Endodermal cell (in vitro differentiated cells): ENCODE measurements at regions not wholly inside any gene's neighbourhood (a gene's known extent, or its start where the extent isn't known, plus 50 kb on each side); places are given as distances from the start of the nearest gene placed in this dataset.

Source experiments
- DNase-seq: peaks from one replicate; pipeline ENCODE4 v3.0.0-alpha.2; 2017
- H3K27ac ChIP-seq: 2 replicates; pipeline ENCODE4 v1.5.1; 2013; ENCODE audit warnings: mild to moderate bottlenecking, low read depth, low read length, moderate library complexity
- H3K27me3 ChIP-seq: 2 replicates; pipeline ENCODE4 v1.6.1; 2013; ENCODE audit warnings: mild to moderate bottlenecking, low read length, moderate library complexity; ENCODE audit not compliant: insufficient read depth, control insufficient read depth, poor library complexity, severe bottlenecking
- H3K36me3 ChIP-seq: 2 replicates; pipeline ENCODE4 v1.7.0; 2013; ENCODE audit warnings: mild to moderate bottlenecking, low read length, moderate library complexity; ENCODE audit not compliant: control insufficient read depth, insufficient read depth
- H3K4me1 ChIP-seq: one replicate; pipeline ENCODE4 v1.7.0; 2013; ENCODE audit warnings: low read length; ENCODE audit not compliant: control insufficient read depth, insufficient read depth
- H3K4me3 ChIP-seq: 2 replicates; pipeline ENCODE4 v1.5.1; 2013; ENCODE audit warnings: mild to moderate bottlenecking, low read length, moderate library complexity
- H3K9ac ChIP-seq: 2 replicates; pipeline ENCODE4 v1.6.1; 2013; ENCODE audit warnings: mild to moderate bottlenecking, low read length, moderate library complexity; ENCODE audit not compliant: poor library complexity, severe bottlenecking; ENCODE audit errors: extremely low read depth
- H3K9me3 ChIP-seq: 2 replicates; pipeline ENCODE4 v1.6.1; 2013; ENCODE audit warnings: mild to moderate bottlenecking, low read length, moderate library complexity; ENCODE audit not compliant: control insufficient read depth
- H3K27ac Mint-ChIP-seq: 2 replicates; pipeline ENCODE4 v1.8.0; 2020; ENCODE audit warnings: mixed read lengths
- H3K27me3 Mint-ChIP-seq: 2 replicates; pipeline ENCODE4 v1.8.0; 2021; ENCODE audit warnings: mild to moderate bottlenecking, mixed read lengths; ENCODE audit not compliant: insufficient read depth
- H3K36me3 Mint-ChIP-seq: 2 replicates; pipeline ENCODE4 v1.8.0; 2020; ENCODE audit warnings: low read depth, mixed read lengths
- H3K4me1 Mint-ChIP-seq: 2 replicates; pipeline ENCODE4 v1.8.0; 2020; ENCODE audit warnings: mixed read lengths
- H3K4me3 Mint-ChIP-seq: 2 replicates; pipeline ENCODE4 v1.8.0; 2020; ENCODE audit warnings: mild to moderate bottlenecking, moderate library complexity, mixed read lengths
- H3K9me3 Mint-ChIP-seq: 2 replicates; pipeline ENCODE4 v1.8.0; 2020; ENCODE audit warnings: mild to moderate bottlenecking, mixed read lengths
- CTCF ChIP-seq: fragments of 200-600 bp; sonication (generic); conservative IDR thresholded peaks from 2 replicates; pipeline ENCODE4 v1.5.0; 2021; ENCODE audit warnings: antibody characterized with exemption, mild to moderate bottlenecking
- WGBS, 2 experiments: methylation state at CpG; one replicate each; pipeline versions ENCODE4 v1.1.5 to v1.1.7; 2013; ENCODE audit warnings: missing lambda C conversion rate in 2 of 2, mixed read lengths in 1 of 2; ENCODE audit not compliant: insufficient coverage in 1 of 2, insufficient read length in 1 of 2; 5-methylcytosine and 5-hydroxymethylcytosine counted together

- Histone ChIP-seq H3K9ac (no peak overlapping the region), H3K27me3 (no peaks in the 10 kb centered on the region), H3K4me3 (no peak overlapping the region), H3K36me3 (no peaks in the 10 kb centered on the region), H3K9me3 (peaks cover 28% of the 10 kb centered on the region), H3K4me1 (no peaks in the 10 kb centered on the region), H3K27ac (no peak overlapping the region)
- peaks cover under 1% of the 10 kb centered on the region for H3K4me1 Mint-ChIP-seq
- no peak for TF ChIP-seq CTCF
- no peaks in the 10 kb centered on the region for H3K27me3 Mint-ChIP-seq
- H3K27ac Mint-ChIP-seq = no peak overlapping the region
- no peak for DNase-seq
- H3K4me3 Mint-ChIP-seq = no peak overlapping the region
- WGBS, 2 experiments = 88 to 90% methylated on average over 1 of the region's 2 CpGs
- peaks cover 16% of the 10 kb centered on the region for H3K9me3 Mint-ChIP-seq
- H3K36me3 Mint-ChIP-seq = no peaks in the 10 kb centered on the region
Observed at GRCh38 chr13:91238036-91238435, 109.5 kb upstream of the MIR17HG start.

GRCh38 chr13:91240341-91240740 lies 107.1 kb upstream of the MIR17HG start:
- Mint-ChIP-seq H3K27me3 (no peaks in the 10 kb centered on the region), H3K9me3 (peaks cover 20% of the 10 kb centered on the region), H3K4me3 (no peak overlapping the region), H3K36me3 (no peaks in the 10 kb centered on the region), H3K4me1 (peaks cover 6% of the 10 kb centered on the region), H3K27ac (no peak overlapping the region)
- Histone ChIP-seq H3K4me1 (no peaks in the 10 kb centered on the region), H3K9me3 (peaks cover 37% of the 10 kb centered on the region), H3K27me3 (no peaks in the 10 kb centered on the region), H3K4me3 (no peak overlapping the region), H3K27ac (no peak overlapping the region), H3K36me3 (no peaks in the 10 kb centered on the region), H3K9ac (no peak overlapping the region)
- no peak for TF ChIP-seq CTCF
- no peak for DNase-seq
- WGBS, 2 experiments = no CpG with 5 or more reads among the region's 1 CpG

DNA sequence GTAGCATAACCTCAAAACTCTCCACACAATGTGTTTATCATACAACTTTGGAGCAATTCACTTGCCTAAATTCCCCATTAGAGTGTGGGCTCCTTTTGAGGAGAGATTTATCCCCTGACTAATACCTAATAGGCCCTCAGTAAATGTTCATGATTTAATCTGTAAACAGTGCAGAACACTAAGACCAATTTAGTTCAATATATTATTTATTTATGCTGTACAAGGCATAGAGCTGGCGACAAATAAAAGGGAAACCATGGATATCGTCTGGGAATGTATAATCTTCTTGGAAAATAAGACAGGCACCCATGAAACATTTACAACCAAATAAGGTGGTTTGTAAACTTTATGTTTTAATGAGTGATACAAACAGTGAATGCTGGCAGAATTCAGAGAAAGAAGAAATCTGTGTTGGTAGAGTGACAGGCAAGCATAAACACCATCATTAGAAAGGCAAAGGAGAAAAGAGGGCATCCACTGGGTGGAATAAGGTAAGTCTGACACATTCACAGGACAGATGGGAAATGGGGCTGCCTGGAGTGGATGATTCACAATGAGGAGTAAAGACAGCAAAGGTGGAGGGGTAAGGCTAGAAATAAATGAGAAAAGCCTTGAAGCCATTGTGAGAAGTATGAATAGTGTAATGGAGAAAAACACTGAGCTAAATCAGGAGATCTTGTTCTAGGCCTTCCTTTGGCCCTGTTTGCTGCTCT lies 106.1 kb upstream of the MIR17HG start:
- 100% methylated on average over 2 of the region's 2 CpGs; no CpG with 5 or more reads in 1 of the 2 experiments for WGBS, 2 experiments
- H3K36me3 ChIP-seq = no peaks in the 10 kb centered on the region
- Mint-ChIP-seq H3K36me3 (no peaks in the 10 kb centered on the region), H3K27ac (no peak overlapping the region), H3K4me1 (peaks cover 7% of the 10 kb centered on the region), H3K9me3 (peaks cover 20% of the 10 kb centered on the region), H3K4me3 (no peak overlapping the region), H3K27me3 (no peaks in the 10 kb centered on the region)
- no peak overlapping the region for H3K27ac ChIP-seq
- TF ChIP-seq CTCF = no peak
- no peak overlapping the region for H3K4me3 ChIP-seq
- DNase-seq = no peak
- no peaks in the 10 kb centered on the region for H3K4me1 ChIP-seq
- no peaks in the 10 kb centered on the region for H3K27me3 ChIP-seq
- peaks cover 37% of the 10 kb centered on the region for H3K9me3 ChIP-seq
- no peak overlapping the region for H3K9ac ChIP-seq
